ENCODE measurements at regions not wholly inside any gene's neighbourhood (a gene's known extent, or its start where the extent isn't known, plus 50 kb on each side); places are given as distances from the start of the nearest gene placed in this dataset.

- no peak for DNase-seq
- intact Hi-C loops (cut with DNase I): no loop called here
Observed at GRCh38 chr4:14701389-14701788, 300.9 kb upstream of the CPEB2 start.

GRCh38 chr4:14701896-14702295 is 300.4 kb upstream of the CPEB2 start:
- DNase-seq: no peak
- intact Hi-C loops (cut with DNase I): no loop called here

GRCh38 chr4:14708574-14708973 is 293.7 kb upstream of the CPEB2 start:
- intact Hi-C loops (cut with DNase I): no loop called here
- DNase-seq: no peak

- DNase-seq: no peak
- intact Hi-C loops (cut with DNase I): no loop called here
Observed at GRCh38 chr4:14711259-14711658, 291.0 kb upstream of the CPEB2 start.

- peak in 24 of 42 donors; percentile 3 to 55 (median 34) for DNase-seq
- intact Hi-C loops (cut with DNase I): no loop called here
Observed at GRCh38 chr4:14716691-14717090, 285.6 kb upstream of the CPEB2 start.

- DNase-seq: no peak
- intact Hi-C loops (cut with DNase I): no loop called here
Observed at GRCh38 chr4:14719053-14719452, 283.2 kb upstream of the CPEB2 start.

GRCh38 chr4:14726441-14726840 is 275.8 kb upstream of the CPEB2 start:
- DNase-seq: no peak
- intact Hi-C loops (cut with DNase I): no loop called here

- no peak for DNase-seq
- intact Hi-C loops (cut with DNase I): no loop called here
Observed at GRCh38 chr4:14726877-14727361, 275.4 kb upstream of the CPEB2 start.

GRCh38 chr4:14729282-14730000 is 272.8 kb upstream of the CPEB2 start:
- no peak for DNase-seq
- intact Hi-C loops (cut with DNase I): no loop called here

GRCh38 chr4:14742054-14742453 is 260.2 kb upstream of the CPEB2 start:
- DNase-seq: no peak
- intact Hi-C loops (cut with DNase I): no loop called here

- no peak for DNase-seq
- intact Hi-C loops (cut with DNase I): no loop called here
Observed at GRCh38 chr4:14743172-14743571, 259.1 kb upstream of the CPEB2 start.

GRCh38 chr4:14743601-14744000 is 258.7 kb upstream of the CPEB2 start:
- DNase-seq: no peak
- intact Hi-C loops (cut with DNase I): no loop called here

- no peak for DNase-seq
- intact Hi-C loops (cut with DNase I): no loop called here
Observed at GRCh38 chr4:14744346-14744745, 257.9 kb upstream of the CPEB2 start.

GRCh38 chr4:14749910-14750309 is 252.4 kb upstream of the CPEB2 start:
- peak in 37 of 42 donors; percentile 4 to 67 (median 30) for DNase-seq
- intact Hi-C loops (cut with DNase I): no loop called here

- intact Hi-C loops (cut with DNase I): no loop called here
- DNase-seq: no peak
Observed at GRCh38 chr4:14752341-14753046, 249.8 kb upstream of the CPEB2 start.

GRCh38 chr4:14767142-14767541 is 235.1 kb upstream of the CPEB2 start:
- no peak for DNase-seq
- intact Hi-C loops (cut with DNase I): no loop called here

- DNase-seq: no peak
Observed at GRCh38 chr4:14768449-14768848, 233.8 kb upstream of the CPEB2 start.

GRCh38 chr4:14769993-14770392 is 232.3 kb upstream of the CPEB2 start:
- no peak for DNase-seq
- intact Hi-C loops (cut with DNase I): no loop called here

More at GRCh38 chr4:14768449-14768848, 233.8 kb upstream of the CPEB2 start:
- intact Hi-C loops (cut with DNase I): no loop called here

GRCh38 chr4:14771094-14771493 is 231.2 kb upstream of the CPEB2 start:
- intact Hi-C loops (cut with DNase I): no loop called here
- DNase-seq: peak in 9 of 42 donors; percentile 8 to 48 (median 19)

- DNase-seq: no peak
- intact Hi-C loops (cut with DNase I): no loop called here
Observed at GRCh38 chr4:14771504-14772175, 230.6 kb upstream of the CPEB2 start.
